ENCODE measurements at regions not wholly inside any gene's neighbourhood (a gene's known extent, or its start where the extent isn't known, plus 50 kb on each side); places are given as distances from the start of the nearest gene placed in this dataset.

DNA sequence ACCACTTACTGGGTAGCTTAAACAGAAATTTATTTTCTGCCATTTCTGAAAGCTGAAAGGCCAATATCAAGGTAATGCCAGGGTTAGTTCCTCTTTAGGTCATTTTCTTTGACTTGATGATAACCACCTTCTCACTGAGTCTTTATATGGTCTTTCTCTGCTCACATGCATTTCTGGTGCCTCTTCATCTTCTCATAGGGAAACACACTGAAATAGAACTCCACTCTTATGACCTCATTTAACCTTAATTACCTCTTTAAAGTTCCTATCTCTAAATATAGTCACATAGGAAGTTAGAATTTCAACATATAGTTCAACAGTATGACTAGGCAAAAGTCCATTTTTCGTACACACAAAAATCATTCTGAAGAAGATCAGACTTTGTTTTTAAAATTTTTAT, 616.8 kb upstream of the VRK2 start:
- TF ChIP-seq, protein P1, sequence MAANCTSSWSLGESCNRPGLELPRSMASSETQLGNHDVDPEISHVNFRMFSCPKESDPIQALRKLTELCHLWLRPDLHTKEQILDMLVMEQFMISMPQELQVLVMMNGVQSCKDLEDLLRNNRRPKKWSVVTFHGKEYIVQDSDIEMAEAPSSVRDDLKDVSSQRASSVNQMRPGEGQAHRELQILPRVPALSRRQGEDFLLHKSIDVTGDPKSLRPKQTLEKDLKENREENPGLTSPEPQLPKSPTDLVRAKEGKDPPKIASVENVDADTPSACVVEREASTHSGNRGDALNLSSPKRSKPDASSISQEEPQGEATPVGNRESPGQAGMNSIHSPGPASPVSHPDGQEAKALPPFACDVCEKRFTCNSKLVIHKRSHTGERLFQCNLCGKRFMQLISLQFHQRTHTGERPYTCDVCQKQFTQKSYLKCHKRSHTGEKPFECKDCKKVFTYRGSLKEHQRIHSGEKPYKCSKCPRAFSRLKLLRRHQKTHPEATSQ (CRISPR knock-in tag; IDR thresholded peaks at IDR 0.05; ENCODE audit: borderline replicate concordance), result no peak
- TF ChIP-seq, protein P2, sequence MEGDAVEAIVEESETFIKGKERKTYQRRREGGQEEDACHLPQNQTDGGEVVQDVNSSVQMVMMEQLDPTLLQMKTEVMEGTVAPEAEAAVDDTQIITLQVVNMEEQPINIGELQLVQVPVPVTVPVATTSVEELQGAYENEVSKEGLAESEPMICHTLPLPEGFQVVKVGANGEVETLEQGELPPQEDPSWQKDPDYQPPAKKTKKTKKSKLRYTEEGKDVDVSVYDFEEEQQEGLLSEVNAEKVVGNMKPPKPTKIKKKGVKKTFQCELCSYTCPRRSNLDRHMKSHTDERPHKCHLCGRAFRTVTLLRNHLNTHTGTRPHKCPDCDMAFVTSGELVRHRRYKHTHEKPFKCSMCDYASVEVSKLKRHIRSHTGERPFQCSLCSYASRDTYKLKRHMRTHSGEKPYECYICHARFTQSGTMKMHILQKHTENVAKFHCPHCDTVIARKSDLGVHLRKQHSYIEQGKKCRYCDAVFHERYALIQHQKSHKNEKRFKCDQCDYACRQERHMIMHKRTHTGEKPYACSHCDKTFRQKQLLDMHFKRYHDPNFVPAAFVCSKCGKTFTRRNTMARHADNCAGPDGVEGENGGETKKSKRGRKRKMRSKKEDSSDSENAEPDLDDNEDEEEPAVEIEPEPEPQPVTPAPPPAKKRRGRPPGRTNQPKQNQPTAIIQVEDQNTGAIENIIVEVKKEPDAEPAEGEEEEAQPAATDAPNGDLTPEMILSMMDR (CRISPR knock-in tag; IDR thresholded peaks at IDR 0.05), result no peak
- TF ChIP-seq, protein P3, sequence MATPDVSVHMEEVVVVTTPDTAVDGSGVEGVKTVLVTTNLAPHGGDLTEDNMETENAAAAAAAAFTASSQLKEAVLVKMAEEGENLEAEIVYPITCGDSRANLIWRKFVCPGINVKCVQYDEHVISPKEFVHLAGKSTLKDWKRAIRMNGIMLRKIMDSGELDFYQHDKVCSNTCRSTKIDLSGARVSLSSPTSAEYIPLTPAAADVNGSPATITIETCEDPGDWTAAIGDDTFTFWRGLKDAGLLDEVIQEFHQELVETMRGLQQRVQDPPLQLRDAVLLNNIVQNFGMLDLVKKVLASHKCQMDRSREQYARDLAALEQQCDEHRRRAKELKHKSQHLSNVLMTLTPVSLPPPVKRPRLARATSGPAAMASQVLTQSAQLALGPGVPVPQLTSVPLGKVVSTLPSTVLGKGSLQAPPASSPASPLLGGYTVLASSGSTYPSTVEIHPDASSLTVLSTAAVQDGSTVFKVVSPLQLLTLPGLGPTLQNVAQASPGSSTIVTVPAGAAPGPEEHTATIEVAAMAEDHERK (CRISPR knock-in tag; IDR thresholded peaks at IDR 0.05; ENCODE audit: low read depth), result no peak
